Heart right ventricle (tissue), 16 donors: ENCODE measurements at regions not wholly inside any gene's neighbourhood (a gene's known extent, or its start where the extent isn't known, plus 50 kb on each side); places are given as distances from the start of the nearest gene placed in this dataset.

Experiments
- ATAC-seq, 8 donors: fragments of 200-7000 bp; cut with Tn5 transposase; one replicate each; pipeline ENCODE4 v1.9.1; 2020; ENCODE audit warnings: mild to moderate bottlenecking in 8 of 8, moderate library complexity in 8 of 8, moderate number of reproducible peaks in 1 of 8
- DNase-seq, 2 donors: peaks; one replicate each; pipeline ENCODE4 v3.0.0-alpha.2; 2020
- H3K27ac ChIP-seq, 10 donors: fragments of 200-600 bp; sonication (generic) in 2 of 10; one replicate each; pipeline versions ENCODE4 v1.5.0 to v1.8.0; 2020 to 2022; ENCODE audit warnings: mild to moderate bottlenecking in 3 of 10
- H3K27me3 ChIP-seq, 7 donors: fragments of 200-600 bp; one replicate each; pipeline ENCODE4 v1.8.0; 2021 to 2022; ENCODE audit warnings: mild to moderate bottlenecking in 2 of 7
- H3K36me3 ChIP-seq, 9 donors: fragments of 200-600 bp; sonication (generic) in 1 of 9; one replicate each; pipeline versions ENCODE4 v1.5.0 to v1.8.0; 2020 to 2022; ENCODE audit warnings: mild to moderate bottlenecking in 2 of 9
- H3K4me1 ChIP-seq, 9 donors: fragments of 200-600 bp; sonication (generic) in 1 of 9; one replicate each; pipeline versions ENCODE4 v1.5.0 to v1.8.0; 2020 to 2022; ENCODE audit warnings: mild to moderate bottlenecking in 4 of 9
- H3K4me3 ChIP-seq, 10 donors: fragments of 200-600 bp; sonication (generic) in 2 of 10; one replicate each; pipeline versions ENCODE4 v1.5.0 to v1.8.0; 2020 to 2022; ENCODE audit warnings: mild to moderate bottlenecking in 7 of 10, moderate library complexity in 2 of 10
- H3K9me3 ChIP-seq, 11 donors: fragments of 200-600 bp in 10 of 11; sonication (generic) in 2 of 11; one replicate each; pipeline versions ENCODE4 v1.5.0 to v1.8.0; 2013 to 2022; ENCODE audit warnings: mild to moderate bottlenecking in 2 of 11, control low read depth in 1 of 11, moderate library complexity in 1 of 11
- CTCF ChIP-seq, 9 donors: fragments of 200-600 bp; sonication (generic) in 2 of 9; IDR thresholded peaks; one replicate each; pipeline versions ENCODE4 v1.5.0 to v1.8.0; 2021 to 2022; ENCODE audit warnings: antibody characterized with exemption in 9 of 9, mild to moderate bottlenecking in 5 of 9, moderate library complexity in 1 of 9
- WGBS, 2 donors: extraction: QIAGEN DNeasy Blood & Tissue Kit; methylation state at CpG; one replicate each; pipeline ENCODE4 v1.1.7; 2013; ENCODE audit warnings: inconsistent platforms in 1 of 2; 5-methylcytosine and 5-hydroxymethylcytosine counted together
- intact Hi-C, 10 donors: fragments of 100-400 bp; cut with DNase I; formaldehyde crosslinking; loops; one replicate each; pipeline versions ENCODE4 v1.11.1 to v1.14.2; 2022
- donor health status: Arrhythmogenic right ventricular cardiomyopathy.
- donor health status: ischemic (EF 13 %, LVEDD 7.1; RV severe dilation, severe dysfunction).
- donor health status: healthy with polysubstance abuse.
- donor health status: DM: no; HTN: yes; CAD: no.
- donor health status: DM: no; HTN: no; CAD: no.
- donor health status: ischemic (EF 25% LVEDD 6.9; RV normal size, moderate dysfunction).
- donor health status: ischemic (EF 25% LVEDD 5.7; RV mildly dilated, moderate dysfunction).
- donor health status: healthy.
- donor health status: DM: yes; HTN: yes; CAD: no.
- donor health status: Ischemic cardiomyopathy.
- donor health status: ischemic (EF 35%, LVEDD 5.7; RV mildly dilated, moderate dysfunction).
- donor health status: nonischemic (EF 11% LVEDD 7.7; RV severe dilation, severe dysfunction).
- donor health status: DM: yes; HTN: yes; CAD: no.
- donor health status: PGD.
- donor health status: ischemic (EF 29% LVEDD 5.4; RV normal size, mild dysfunction).
- donor health status: nonischemic (EF 23%, LVEDD 6.1; RV moderate dilation, normal function).

GRCh38 chr9:80698725-80699410, 990.5 kb downstream of the TLE1 start:
- Histone ChIP-seq H3K27ac (peak overlapping the region in 1 of 10 donors; percentile 22), H3K36me3 (no peaks in the 10 kb centered on the region), H3K4me1 (peaks cover 0 to 16% (median 0%) of the 10 kb centered on the region in 9 donors), H3K9me3 (no peaks in the 10 kb centered on the region), H3K27me3 (no peaks in the 10 kb centered on the region), H3K4me3 (no peak overlapping the region)
- intact Hi-C loops, result no loop called here
- no peak for TF ChIP-seq CTCF (IDR thresholded peaks at IDR 0.05)
- WGBS, 2 donors, result 79 to 82% methylated on average over 2 of the region's 2 CpGs
- ATAC-seq, result no peak
- DNase-seq, result no peak

- DNase-seq (no peak), ATAC-seq (no peak)
- Histone ChIP-seq H3K4me3 (no peak overlapping the region), H3K9me3 (peaks cover 0 to 13% (median 0%) of the 10 kb centered on the region in 11 donors), H3K27me3 (no peaks in the 10 kb centered on the region), H3K4me1 (no peaks in the 10 kb centered on the region), H3K27ac (no peak overlapping the region), H3K36me3 (no peaks in the 10 kb centered on the region)
- TF ChIP-seq CTCF (IDR thresholded peaks at IDR 0.05), result no peak
- intact Hi-C loops, result no loop called here
Measured at GRCh38 chr9:80692751-80693150, 996.6 kb downstream of the TLE1 start.

GRCh38 chr9:80691229-80691628, 998.1 kb downstream of the TLE1 start:
- intact Hi-C loops, result no loop called here
- no peak overlapping the region for H3K27ac ChIP-seq
- no peaks in the 10 kb centered on the region for H3K36me3 ChIP-seq
- peak in 1 of 8 donors; percentile 29 for ATAC-seq
- no peak overlapping the region for H3K4me3 ChIP-seq
- peaks cover 0 to 13% (median 0%) of the 10 kb centered on the region in 11 donors for H3K9me3 ChIP-seq
- H3K4me1 ChIP-seq, result no peaks in the 10 kb centered on the region
- no peak for DNase-seq
- no peaks in the 10 kb centered on the region for H3K27me3 ChIP-seq
- no peak for TF ChIP-seq CTCF (IDR thresholded peaks at IDR 0.05)

DNA sequence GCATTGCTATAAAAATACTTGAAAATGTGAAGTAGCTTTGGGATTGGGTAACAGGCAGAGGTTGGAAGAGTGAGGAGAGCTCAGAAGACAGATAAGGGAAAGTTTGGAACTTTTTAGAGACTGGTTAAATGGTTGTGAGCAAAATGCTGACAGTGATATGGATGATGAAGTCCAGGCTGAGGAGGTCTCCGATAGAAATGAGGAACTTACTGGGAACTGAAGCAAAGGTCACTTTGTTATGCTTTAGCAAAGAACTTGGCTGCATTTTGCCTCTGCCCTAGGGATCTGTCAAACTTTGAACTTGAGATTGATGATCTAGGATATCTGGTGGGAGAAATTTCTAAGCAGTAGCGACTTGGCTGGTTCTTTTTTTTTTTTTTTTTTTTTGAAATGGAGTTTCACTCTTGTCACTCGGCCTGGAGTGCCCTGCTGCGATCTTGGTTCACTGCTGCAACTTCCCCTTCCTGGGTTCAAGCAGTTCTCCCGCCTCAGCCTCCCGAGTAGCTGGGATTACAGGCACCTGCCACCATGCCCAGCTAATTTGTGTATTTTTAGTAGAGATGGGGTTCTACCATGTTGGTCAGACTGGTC, 998.9 kb downstream of the TLE1 start:
- TF ChIP-seq CTCF (IDR thresholded peaks at IDR 0.05), result no peak
- no peak overlapping the region for H3K4me3 ChIP-seq
- H3K27ac ChIP-seq, result peak overlapping the region in 2 of 10 donors; percentile 16 to 52
- DNase-seq, result peak in 1 of 2 donors; percentile 25
- H3K27me3 ChIP-seq, result no peaks in the 10 kb centered on the region
- intact Hi-C loops, result no loop called here
- H3K36me3 ChIP-seq, result no peaks in the 10 kb centered on the region
- no peaks in the 10 kb centered on the region for H3K4me1 ChIP-seq
- 51 to 56% methylated on average over 6 of the region's 6 CpGs for WGBS, 2 donors
- peaks cover 0 to 13% (median 0%) of the 10 kb centered on the region in 11 donors for H3K9me3 ChIP-seq
- peak in 5 of 8 donors; percentile 24 to 78 (median 38) for ATAC-seq
